GM10266 (cell line): ENCODE measurements at regions not wholly inside any gene's neighbourhood (a gene's known extent, or its start where the extent isn't known, plus 50 kb on each side); places are given as distances from the start of the nearest gene placed in this dataset.

Source experiments
- DNase-seq: peaks from one replicate; pipeline ENCODE4 v3.0.0; 2012; ENCODE audit errors: extremely low spot score
- CTCF ChIP-seq: IDR thresholded peaks from 2 replicates; pipeline ENCODE4 v1.5.1; 2012; ENCODE audit warnings: mild to moderate bottlenecking, low read depth; ENCODE audit not compliant: control insufficient read depth, insufficient read depth; ENCODE audit errors: missing control alignments

GRCh38 chr17:54028986-54029580 is 206.4 kb downstream of the KIF2B start:
- no peak for TF ChIP-seq CTCF
- DNase-seq = no peak

- DNase-seq = no peak
- TF ChIP-seq CTCF = no peak
Observed at GRCh38 chr17:54029986-54030385, 207.3 kb downstream of the KIF2B start.

GRCh38 chr17:54046570-54046969 is 223.8 kb downstream of the KIF2B start:
- TF ChIP-seq CTCF = no peak
- DNase-seq = no peak

- DNase-seq = no peak
- TF ChIP-seq CTCF = no peak
Observed at GRCh38 chr17:54063639-54064038, 240.9 kb downstream of the KIF2B start.

- TF ChIP-seq CTCF = no peak
- DNase-seq = no peak
Observed at GRCh38 chr17:54085020-54085419, 262.3 kb downstream of the KIF2B start.

GRCh38 chr17:54085934-54086333 is 263.2 kb downstream of the KIF2B start:
- no peak for DNase-seq

More at GRCh38 chr17:54085934-54086333, 263.2 kb downstream of the KIF2B start:
- no peak for TF ChIP-seq CTCF
